Uterus (tissue), 2 donors: ENCODE measurements at regions not wholly inside any gene's neighbourhood (a gene's known extent, or its start where the extent isn't known, plus 50 kb on each side); places are given as distances from the start of the nearest gene placed in this dataset.

Experiments
- POLR2A ChIP-seq, 2 donors: fragments of 450-650 bp; IDR thresholded peaks; one replicate each; pipeline ENCODE4 v1.6.1; 2016; ENCODE audit warnings: antibody characterized with exemption in 2 of 2, mild to moderate bottlenecking in 1 of 2, moderate library complexity in 1 of 2
- TF ChIP-seq, protein P1 (sequence below), 4 experiments: fragments of 200-600 bp in 2 of 4; fragments of 450-650 bp in 2 of 4; sonication (generic) in 2 of 4; IDR thresholded peaks; one replicate each; pipeline ENCODE4 v1.5.1; 2016 to 2019; ENCODE audit warnings: antibody characterized with exemption in 4 of 4, mild to moderate bottlenecking in 2 of 4, moderate library complexity in 1 of 4

DNA sequence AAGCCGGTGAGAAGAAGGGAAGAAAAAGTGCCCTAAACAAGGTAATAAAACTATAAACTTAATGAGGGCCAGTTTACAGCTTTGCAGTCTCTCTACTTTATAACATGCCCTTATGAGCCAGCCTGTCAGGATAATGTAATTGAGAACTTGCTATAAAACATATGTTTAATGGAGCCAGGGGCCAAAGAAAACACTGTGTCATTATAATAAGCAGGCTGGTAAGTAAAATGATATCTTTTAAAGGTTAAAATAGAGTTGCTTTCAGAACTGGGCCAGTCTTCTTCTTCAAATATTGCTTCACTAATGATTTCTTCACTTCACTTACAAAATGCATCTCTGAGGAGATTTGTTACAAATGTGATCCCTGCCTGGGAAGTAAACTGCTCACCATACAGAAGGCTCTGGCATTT is 192.5 kb downstream of the SHOX2 start:
- TF ChIP-seq, protein P1, sequence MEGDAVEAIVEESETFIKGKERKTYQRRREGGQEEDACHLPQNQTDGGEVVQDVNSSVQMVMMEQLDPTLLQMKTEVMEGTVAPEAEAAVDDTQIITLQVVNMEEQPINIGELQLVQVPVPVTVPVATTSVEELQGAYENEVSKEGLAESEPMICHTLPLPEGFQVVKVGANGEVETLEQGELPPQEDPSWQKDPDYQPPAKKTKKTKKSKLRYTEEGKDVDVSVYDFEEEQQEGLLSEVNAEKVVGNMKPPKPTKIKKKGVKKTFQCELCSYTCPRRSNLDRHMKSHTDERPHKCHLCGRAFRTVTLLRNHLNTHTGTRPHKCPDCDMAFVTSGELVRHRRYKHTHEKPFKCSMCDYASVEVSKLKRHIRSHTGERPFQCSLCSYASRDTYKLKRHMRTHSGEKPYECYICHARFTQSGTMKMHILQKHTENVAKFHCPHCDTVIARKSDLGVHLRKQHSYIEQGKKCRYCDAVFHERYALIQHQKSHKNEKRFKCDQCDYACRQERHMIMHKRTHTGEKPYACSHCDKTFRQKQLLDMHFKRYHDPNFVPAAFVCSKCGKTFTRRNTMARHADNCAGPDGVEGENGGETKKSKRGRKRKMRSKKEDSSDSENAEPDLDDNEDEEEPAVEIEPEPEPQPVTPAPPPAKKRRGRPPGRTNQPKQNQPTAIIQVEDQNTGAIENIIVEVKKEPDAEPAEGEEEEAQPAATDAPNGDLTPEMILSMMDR (IDR thresholded peaks at IDR 0.05) = no peak
- no peak for TF ChIP-seq POLR2A (IDR thresholded peaks at IDR 0.05)
